Neural cell (in vitro differentiated cells): ENCODE measurements at regions not wholly inside any gene's neighbourhood (a gene's known extent, or its start where the extent isn't known, plus 50 kb on each side); places are given as distances from the start of the nearest gene placed in this dataset.

ENCODE experiments used
- CTCF ChIP-seq: fragments of 450-650 bp; IDR thresholded peaks from 2 replicates; pipeline ENCODE4 v1.5.1; 2014; ENCODE audit warnings: antibody characterized with exemption, mild to moderate bottlenecking, moderate library complexity; ENCODE audit not compliant: poor library complexity, severe bottlenecking
- EP300 ChIP-seq: fragments of 450-650 bp; conservative IDR thresholded peaks from 2 replicates; pipeline ENCODE4 v1.6.1; 2014; ENCODE audit warnings: antibody characterized with exemption, mild to moderate bottlenecking, moderate library complexity; ENCODE audit not compliant: poor library complexity, severe bottlenecking

GRCh38 chr2:3039188-3040065 lies 338.2 kb downstream of the EIPR1 start:
- TF ChIP-seq CTCF (no peak), EP300 (no peak)
